ENCODE measurements at regions not wholly inside any gene's neighbourhood (a gene's known extent, or its start where the extent isn't known, plus 50 kb on each side); places are given as distances from the start of the nearest gene placed in this dataset.

- no peak for ATAC-seq (ENCODE audit: insufficient read depth, low FRiP score)
- TF ChIP-seq, protein P1, sequence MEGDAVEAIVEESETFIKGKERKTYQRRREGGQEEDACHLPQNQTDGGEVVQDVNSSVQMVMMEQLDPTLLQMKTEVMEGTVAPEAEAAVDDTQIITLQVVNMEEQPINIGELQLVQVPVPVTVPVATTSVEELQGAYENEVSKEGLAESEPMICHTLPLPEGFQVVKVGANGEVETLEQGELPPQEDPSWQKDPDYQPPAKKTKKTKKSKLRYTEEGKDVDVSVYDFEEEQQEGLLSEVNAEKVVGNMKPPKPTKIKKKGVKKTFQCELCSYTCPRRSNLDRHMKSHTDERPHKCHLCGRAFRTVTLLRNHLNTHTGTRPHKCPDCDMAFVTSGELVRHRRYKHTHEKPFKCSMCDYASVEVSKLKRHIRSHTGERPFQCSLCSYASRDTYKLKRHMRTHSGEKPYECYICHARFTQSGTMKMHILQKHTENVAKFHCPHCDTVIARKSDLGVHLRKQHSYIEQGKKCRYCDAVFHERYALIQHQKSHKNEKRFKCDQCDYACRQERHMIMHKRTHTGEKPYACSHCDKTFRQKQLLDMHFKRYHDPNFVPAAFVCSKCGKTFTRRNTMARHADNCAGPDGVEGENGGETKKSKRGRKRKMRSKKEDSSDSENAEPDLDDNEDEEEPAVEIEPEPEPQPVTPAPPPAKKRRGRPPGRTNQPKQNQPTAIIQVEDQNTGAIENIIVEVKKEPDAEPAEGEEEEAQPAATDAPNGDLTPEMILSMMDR (IDR thresholded peaks at IDR 0.05; ENCODE audit: control extremely low read depth, extremely low read depth): no peak
- Histone ChIP-seq H3K4me1 (ENCODE audit: control insufficient read depth in 5 of 5, insufficient read depth in 5 of 5, low read length in 5 of 5) (no peaks in the 10 kb centered on the region), H3K4me3 (no peak overlapping the region), H3K27me3 (ENCODE audit: control insufficient read depth in 3 of 3, insufficient read depth in 3 of 3, low read length in 2 of 3) (no peaks in the 10 kb centered on the region), H3K36me3 (ENCODE audit: control insufficient read depth in 4 of 4, insufficient read depth in 4 of 4, low read length in 4 of 4) (no peaks in the 10 kb centered on the region), H3K9me3 (ENCODE audit: control insufficient read depth in 4 of 4, insufficient read depth in 3 of 4, low read length in 3 of 4) (peaks cover 0 to 8% (median 0%) of the 10 kb centered on the region in 4 donors), H3K9ac (ENCODE audit: insufficient read depth in 1 of 2, low read length in 2 of 2) (no peak overlapping the region), H3K27ac (ENCODE audit: low read depth in 1 of 2, low read length in 1 of 2) (no peak overlapping the region)
- DNase-seq: no peak
- 88 to 96% methylated on average over 1 of the region's 1 CpG for WGBS, 2 donors
Observed at GRCh38 chr6:23096876-23097275, 527.5 kb downstream of the HDGFL1 start.

GRCh38 chr6:23097566-23097965 is 528.2 kb downstream of the HDGFL1 start:
- Histone ChIP-seq H3K9ac (ENCODE audit: insufficient read depth in 1 of 2, low read length in 2 of 2) (no peak overlapping the region), H3K4me3 (no peak overlapping the region), H3K4me1 (ENCODE audit: control insufficient read depth in 5 of 5, insufficient read depth in 5 of 5, low read length in 5 of 5) (no peaks in the 10 kb centered on the region), H3K27ac (ENCODE audit: low read depth in 1 of 2, low read length in 1 of 2) (no peak overlapping the region), H3K27me3 (ENCODE audit: control insufficient read depth in 3 of 3, insufficient read depth in 3 of 3, low read length in 2 of 3) (no peaks in the 10 kb centered on the region), H3K9me3 (ENCODE audit: control insufficient read depth in 4 of 4, insufficient read depth in 3 of 4, low read length in 3 of 4) (peaks cover 0 to 7% (median 0%) of the 10 kb centered on the region in 4 donors), H3K36me3 (ENCODE audit: control insufficient read depth in 4 of 4, insufficient read depth in 4 of 4, low read length in 4 of 4) (no peaks in the 10 kb centered on the region)
- ATAC-seq (ENCODE audit: insufficient read depth, low FRiP score) (no peak), DNase-seq (no peak)
- TF ChIP-seq, protein P1 (IDR thresholded peaks at IDR 0.05; ENCODE audit: control extremely low read depth, extremely low read depth): no peak
- 74 to 82% methylated on average over 2 of the region's 2 CpGs for WGBS, 2 donors

GRCh38 chr6:23106951-23107350 is 537.6 kb downstream of the HDGFL1 start:
- 87 to 94% methylated on average over 2 of the region's 2 CpGs for WGBS, 2 donors
- DNase-seq (no peak), ATAC-seq (ENCODE audit: insufficient read depth, low FRiP score) (no peak)
- H3K9ac ChIP-seq (ENCODE audit: insufficient read depth in 1 of 2, low read length in 2 of 2): no peak overlapping the region
- peaks cover 0 to 6% (median 0%) of the 10 kb centered on the region in 4 donors for H3K9me3 ChIP-seq (ENCODE audit: control insufficient read depth in 4 of 4, insufficient read depth in 3 of 4, low read length in 3 of 4)
- no peaks in the 10 kb centered on the region for H3K36me3 ChIP-seq (ENCODE audit: control insufficient read depth in 4 of 4, insufficient read depth in 4 of 4, low read length in 4 of 4)
- H3K4me1 ChIP-seq (ENCODE audit: control insufficient read depth in 5 of 5, insufficient read depth in 5 of 5, low read length in 5 of 5): no peaks in the 10 kb centered on the region
- no peaks in the 10 kb centered on the region for H3K27me3 ChIP-seq (ENCODE audit: control insufficient read depth in 3 of 3, insufficient read depth in 3 of 3, low read length in 2 of 3)
- TF ChIP-seq, protein P1 (IDR thresholded peaks at IDR 0.05; ENCODE audit: control extremely low read depth, extremely low read depth): no peak
- no peak overlapping the region for H3K4me3 ChIP-seq
- H3K27ac ChIP-seq (ENCODE audit: low read depth in 1 of 2, low read length in 1 of 2): no peak overlapping the region

DNA sequence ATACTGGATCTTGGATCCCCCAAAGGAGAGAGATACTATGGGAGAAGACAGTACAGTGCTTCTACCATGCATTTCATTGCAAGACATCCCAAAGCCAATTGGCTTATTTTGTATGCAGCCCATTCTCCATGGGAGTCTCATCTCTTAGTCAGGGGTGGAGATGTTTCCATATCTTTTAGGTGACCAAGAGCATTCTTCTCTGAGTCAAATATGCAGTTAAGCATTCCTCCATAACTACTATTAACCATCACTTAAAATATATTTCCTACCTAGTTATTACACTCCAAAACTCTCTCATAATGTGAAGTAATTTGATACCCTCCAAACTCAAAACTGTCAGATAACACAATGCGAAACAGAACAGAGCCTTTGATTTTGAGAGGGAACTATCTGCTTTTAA is 542.6 kb downstream of the HDGFL1 start:
- H3K27me3 ChIP-seq (ENCODE audit: control insufficient read depth in 3 of 3, insufficient read depth in 3 of 3, low read length in 2 of 3): no peaks in the 10 kb centered on the region
- DNase-seq (no peak), ATAC-seq (ENCODE audit: insufficient read depth, low FRiP score) (no peak)
- 90 to 96% methylated on average over 1 of the region's 1 CpG for WGBS, 2 donors
- no peaks in the 10 kb centered on the region for H3K4me1 ChIP-seq (ENCODE audit: control insufficient read depth in 5 of 5, insufficient read depth in 5 of 5, low read length in 5 of 5)
- no peak overlapping the region for H3K4me3 ChIP-seq
- TF ChIP-seq, protein P1 (IDR thresholded peaks at IDR 0.05; ENCODE audit: control extremely low read depth, extremely low read depth): no peak
- no peak overlapping the region for H3K9ac ChIP-seq (ENCODE audit: insufficient read depth in 1 of 2, low read length in 2 of 2)
- no peak overlapping the region for H3K27ac ChIP-seq (ENCODE audit: low read depth in 1 of 2, low read length in 1 of 2)
- no peaks in the 10 kb centered on the region for H3K36me3 ChIP-seq (ENCODE audit: control insufficient read depth in 4 of 4, insufficient read depth in 4 of 4, low read length in 4 of 4)
- H3K9me3 ChIP-seq (ENCODE audit: control insufficient read depth in 4 of 4, insufficient read depth in 3 of 4, low read length in 3 of 4): peaks cover 5 to 12% (median 8%) of the 10 kb centered on the region in 4 donors

Data from lung (tissue), 11 donors.